SH-SY5Y (cell line): ENCODE measurements at regions not wholly inside any gene's neighbourhood (a gene's known extent, or its start where the extent isn't known, plus 50 kb on each side); places are given as distances from the start of the nearest gene placed in this dataset.

Experiments
- GATA2 ChIP-seq: IDR thresholded peaks from 2 replicates; pipeline ENCODE4 v1.6.1; 2011; ENCODE audit warnings: mild to moderate bottlenecking, low read depth, low read length
- GATA3 ChIP-seq: IDR thresholded peaks from 2 replicates; pipeline ENCODE4 v1.6.1; 2011; ENCODE audit warnings: low read depth, mild to moderate bottlenecking, low read length, moderate library complexity

DNA sequence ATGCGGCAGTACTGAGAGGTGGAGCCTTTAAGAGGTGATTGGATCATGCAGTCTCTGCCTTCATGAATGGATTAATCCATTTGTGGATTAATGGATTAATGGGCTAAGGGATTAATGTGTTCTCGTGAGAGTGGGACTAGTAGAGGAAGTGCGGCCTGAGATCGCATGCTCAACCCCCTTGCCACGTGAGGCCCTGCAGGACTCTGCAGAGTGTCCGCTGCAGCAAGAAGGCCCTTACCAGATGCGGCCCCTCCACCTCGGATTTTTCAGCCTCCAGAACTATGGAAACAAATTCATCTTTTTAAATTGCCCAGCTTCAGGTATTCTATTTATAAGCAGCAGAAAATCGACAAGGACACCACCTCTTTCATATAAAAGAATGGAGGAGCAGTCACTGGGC, 148.8 kb downstream of the TPRA1 start:
- TF ChIP-seq GATA3 (no peak), GATA2 (no peak)
